H1 (cell line): ENCODE measurements at regions not wholly inside any gene's neighbourhood (a gene's known extent, or its start where the extent isn't known, plus 50 kb on each side); places are given as distances from the start of the nearest gene placed in this dataset.

Experiments
- CTCF ChIA-PET: fragments of 300-600 bp; sonication (Branson Sonifier 250); formaldehyde crosslinking; loops from one replicate; lab custom pipeline; 2021; ENCODE audit not compliant: partially characterized antibody; lab: Charles Lee
- POLR2A ChIA-PET: fragments of 300-600 bp; sonication (Branson Sonifier 250); formaldehyde crosslinking; loops from one replicate; lab custom pipeline; 2021; ENCODE audit warnings: inconsistent platforms; ENCODE audit not compliant: partially characterized antibody; lab: Charles Lee
- DNase-seq, 2 experiments: peaks; one replicate each; pipeline versions ENCODE4 v3.0.0 to v3.0.0-alpha.2; 2010 to 2022; ENCODE audit warnings: low spot score in 2 of 2, low read depth in 1 of 2, mixed read lengths in 1 of 2
- FAIRE-seq: peaks from 2 replicates; lab custom pipeline; 2011; peaks lifted over from hg19 to GRCh38; lab: Jason Lieb, UNC
- H2AFZ ChIP-seq: 2 replicates; pipeline ENCODE4 v1.8.1; 2012; ENCODE audit warnings: low read length, inconsistent platforms
- H2AK5ac ChIP-seq: 2 replicates; pipeline ENCODE4 v1.6.1; 2013; ENCODE audit warnings: low read depth, low read length
- H2BK120ac ChIP-seq: replicated peaks from 2 replicates; pipeline ENCODE3; 2013; ENCODE audit warnings: low read depth, low read length, inconsistent platforms
- H2BK12ac ChIP-seq: 2 replicates; pipeline ENCODE4 v1.6.1; 2013; ENCODE audit warnings: low read depth, low read length
- H2BK15ac ChIP-seq: 2 replicates; pipeline ENCODE4 v1.6.1; 2013; ENCODE audit warnings: low read length
- H2BK20ac ChIP-seq: 2 replicates; pipeline ENCODE4 v1.6.1; 2013; ENCODE audit warnings: low read length
- H2BK5ac ChIP-seq: 2 replicates; pipeline ENCODE4 v1.6.1; 2013; ENCODE audit warnings: low read depth, low read length
- H3K14ac ChIP-seq: 2 replicates; pipeline ENCODE4 v1.6.1; 2013; ENCODE audit warnings: inconsistent platforms; ENCODE audit not compliant: insufficient read length
- H3K18ac ChIP-seq: 2 replicates; pipeline ENCODE4 v1.6.1; 2013; ENCODE audit warnings: low read length; ENCODE audit errors: extremely low read depth
- H3K23ac ChIP-seq: 2 replicates; pipeline ENCODE4 v1.6.1; 2013; ENCODE audit warnings: inconsistent platforms; ENCODE audit not compliant: insufficient read length
- H3K23me2 ChIP-seq: 2 replicates; pipeline ENCODE4 v1.6.1; 2013; ENCODE audit warnings: low read depth, low read length
- H3K27ac ChIP-seq: 2 replicates; pipeline ENCODE4 v1.6.1; 2011; ENCODE audit warnings: low read depth, low read length, inconsistent platforms
- H3K27me3 ChIP-seq, 4 experiments: replicated peaks in 1 of 4; 1 replicate in 1 of 4; 2 replicates in 3 of 4; pipeline versions ENCODE4 v1.6.1 to v1.8.1; 2011 to 2013; ENCODE audit warnings: low read length in 3 of 4, mild to moderate bottlenecking in 3 of 4, inconsistent platforms in 2 of 4, mixed read lengths in 2 of 4, moderate library complexity in 1 of 4; ENCODE audit not compliant: control insufficient read depth in 3 of 4, insufficient read depth in 3 of 4; ENCODE audit errors: extremely low read depth in 1 of 4
- H3K36me3 ChIP-seq, 4 experiments: 2 replicates each; pipeline versions ENCODE4 v1.6.1 to v1.8.1; 2011 to 2013; ENCODE audit warnings: mild to moderate bottlenecking in 4 of 4, low read length in 3 of 4, moderate library complexity in 2 of 4, control low read depth in 1 of 4, inconsistent platforms in 1 of 4; ENCODE audit not compliant: insufficient read depth in 4 of 4, control insufficient read depth in 2 of 4
- H3K4ac ChIP-seq: replicated peaks from 2 replicates; pipeline ENCODE3; 2013; ENCODE audit warnings: low read length, low read depth, mixed read lengths, inconsistent platforms; ENCODE audit not compliant: insufficient read length
- H3K4me1 ChIP-seq, 4 experiments: replicated peaks in 1 of 4; 1 replicate in 1 of 4; 2 replicates in 3 of 4; pipeline versions ENCODE4 v1.6.1 to v1.8.1; 2011 to 2013; ENCODE audit warnings: low read length in 3 of 4, inconsistent platforms in 2 of 4, mixed read lengths in 1 of 4; ENCODE audit not compliant: insufficient read depth in 4 of 4, control insufficient read depth in 3 of 4
- H3K4me2 ChIP-seq, 2 experiments: 2 replicates each; pipeline versions ENCODE4 v1.6.1 to v1.8.1; 2011 to 2013; ENCODE audit warnings: low read depth in 2 of 2, low read length in 2 of 2, control low read depth in 1 of 2, inconsistent platforms in 1 of 2, mild to moderate bottlenecking in 1 of 2; ENCODE audit not compliant: insufficient read depth in 1 of 2
- H3K4me3 ChIP-seq, 4 experiments: fragments of 200-600, 300-600 bp in 1 of 4; sonication (generic), shearing (Covaris generic), sonication (Bioruptor Twin) in 1 of 4; 2 replicates each; pipeline versions ENCODE4 v1.5.1 to v1.8.1; 2011 to 2016; ENCODE audit warnings: low read length in 4 of 4, low read depth in 3 of 4, control low read depth in 2 of 4, inconsistent platforms in 2 of 4, mild to moderate bottlenecking in 2 of 4, mixed read lengths in 1 of 4, moderate library complexity in 1 of 4; ENCODE audit not compliant: insufficient read depth in 2 of 4; ENCODE audit errors: extremely low read depth in 1 of 4
- H3K56ac ChIP-seq: replicated peaks from 2 replicates; pipeline ENCODE3; 2013; ENCODE audit warnings: low read depth, mild to moderate bottlenecking, mixed read lengths, low read length, inconsistent platforms; ENCODE audit not compliant: insufficient read length
- H3K79me1 ChIP-seq: 2 replicates; pipeline ENCODE4 v1.6.1; 2013; ENCODE audit warnings: low read depth, low read length, control low read depth
- H3K79me2 ChIP-seq, 2 experiments: 2 replicates each; pipeline versions ENCODE4 v1.6.1 to v1.8.1; 2012 to 2013; ENCODE audit warnings: low read length in 2 of 2, mild to moderate bottlenecking in 2 of 2, inconsistent platforms in 1 of 2; ENCODE audit not compliant: insufficient read depth in 2 of 2, control insufficient read depth in 1 of 2
- H3K9ac ChIP-seq, 4 experiments: replicated peaks in 1 of 4; 1 replicate in 1 of 4; 2 replicates in 3 of 4; pipeline versions ENCODE4 v1.6.1 to v1.8.1; 2011 to 2013; ENCODE audit warnings: low read depth in 3 of 4, low read length in 3 of 4, control low read depth in 2 of 4, mild to moderate bottlenecking in 2 of 4, moderate library complexity in 2 of 4, inconsistent platforms in 1 of 4; ENCODE audit errors: extremely low read depth in 1 of 4
- H3K9me3 ChIP-seq, 2 experiments: 2 replicates each; pipeline versions ENCODE4 v1.6.1 to v1.8.1; 2012 to 2013; ENCODE audit warnings: mild to moderate bottlenecking in 2 of 2, moderate library complexity in 2 of 2, control low read depth in 1 of 2, inconsistent platforms in 1 of 2, low read depth in 1 of 2, low read length in 1 of 2, mixed read lengths in 1 of 2; ENCODE audit not compliant: insufficient read depth in 2 of 2
- H4K20me1 ChIP-seq, 2 experiments: replicated peaks in 1 of 2; 2 replicates each; pipeline versions ENCODE3 to v1.8.1; 2011 to 2013; ENCODE audit warnings: inconsistent platforms in 2 of 2, low read length in 2 of 2, mild to moderate bottlenecking in 1 of 2; ENCODE audit not compliant: insufficient read depth in 2 of 2, control insufficient read depth in 1 of 2
- H4K5ac ChIP-seq: 2 replicates; pipeline ENCODE4 v1.6.1; 2013; ENCODE audit warnings: low read length, low read depth, mixed read lengths, inconsistent platforms; ENCODE audit not compliant: insufficient read length
- H4K8ac ChIP-seq: 2 replicates; pipeline ENCODE4 v1.8.0; 2013; ENCODE audit warnings: mild to moderate bottlenecking, moderate library complexity, low read length, inconsistent platforms; ENCODE audit not compliant: insufficient read depth; ENCODE audit errors: extremely low read depth
- H4K91ac ChIP-seq: replicated peaks from 2 replicates; pipeline ENCODE3; 2013; ENCODE audit warnings: low read length, mixed read lengths, inconsistent platforms; ENCODE audit not compliant: insufficient read length
- CBX5 ChIP-seq: fragments of 300-800, 300-1000 bp; sonication (generic); IDR thresholded peaks from 2 replicates; pipeline ENCODE4 v1.7.1; 2016; ENCODE audit warnings: antibody characterized with exemption, low read length, low read depth
- CEBPB ChIP-seq: IDR thresholded peaks from 2 replicates; pipeline ENCODE4 v1.6.1; 2012; ENCODE audit warnings: low read depth, low read length
- CHD2 ChIP-seq: IDR thresholded peaks from 2 replicates; pipeline ENCODE4 v1.6.1; 2012; ENCODE audit warnings: low read length, improper control_type of control experiment
- EP300 ChIP-seq, 2 experiments: IDR thresholded peaks; 1 replicate in 1 of 2; 2 replicates in 1 of 2; pipeline ENCODE4 v1.6.1; 2011 to 2012; ENCODE audit warnings: low read depth in 2 of 2, low read length in 2 of 2, mild to moderate bottlenecking in 2 of 2, borderline replicate concordance in 1 of 2, inconsistent platforms in 1 of 2, moderate library complexity in 1 of 2
- EZH2 ChIP-seq: fragments of 200-600 bp; sonication (generic); IDR thresholded peaks from 2 replicates; pipeline ENCODE4 v1.7.1; 2012; ENCODE audit warnings: low read depth, mild to moderate bottlenecking, moderate library complexity, low read length, inconsistent platforms; ENCODE audit not compliant: severe bottlenecking
- FOSL1 ChIP-seq: IDR thresholded peaks from 2 replicates; pipeline ENCODE4 v1.6.1; 2011; ENCODE audit warnings: mild to moderate bottlenecking, low read depth, low read length, moderate library complexity; ENCODE audit not compliant: insufficient read depth
- GABPA ChIP-seq: IDR thresholded peaks from 2 replicates; pipeline ENCODE4 v1.6.1; 2011; ENCODE audit warnings: mild to moderate bottlenecking, low read length, moderate library complexity, borderline replicate concordance; ENCODE audit not compliant: insufficient read depth
- NANOG ChIP-seq: IDR thresholded peaks from 2 replicates; pipeline ENCODE4 v1.6.1; 2011; ENCODE audit warnings: low read length, low read depth, mild to moderate bottlenecking, inconsistent platforms; ENCODE audit not compliant: insufficient read depth, poor library complexity, severe bottlenecking
- NRF1 ChIP-seq: IDR thresholded peaks from 2 replicates; pipeline ENCODE4 v1.6.1; 2011; ENCODE audit warnings: mild to moderate bottlenecking, low read depth, low read length, improper control_type of control experiment
- SIRT6 ChIP-seq: IDR thresholded peaks from one replicate; pipeline ENCODE4 v1.7.1; 2012; ENCODE audit warnings: low read length, inconsistent platforms
- SP2 ChIP-seq: IDR thresholded peaks from 2 replicates; pipeline ENCODE4 v1.6.1; 2012; ENCODE audit warnings: mild to moderate bottlenecking, low read length, inconsistent platforms
- TEAD4 ChIP-seq: IDR thresholded peaks from 2 replicates; pipeline ENCODE4 v1.6.1; 2012; ENCODE audit warnings: low read depth, low read length, inconsistent platforms, mixed read lengths
- USF2 ChIP-seq: IDR thresholded peaks from 2 replicates; pipeline ENCODE4 v1.6.1; 2011; ENCODE audit warnings: low read length, improper control_type of control experiment
- WGBS, 2 experiments: shearing (Covaris generic) in 1 of 2; methylation state at CpG; one replicate each; pipeline versions ENCODE4 v1.1.6 to v1.1.7; 2013 to 2015; ENCODE audit warnings: low lambda C conversion rate in 2 of 2, mixed read lengths in 2 of 2, inconsistent platforms in 1 of 2, low coverage in 1 of 2, missing lambda C conversion rate in 1 of 2; ENCODE audit not compliant: insufficient replicate concordance in 2 of 2, insufficient coverage in 1 of 2, insufficient read length in 1 of 2; ENCODE audit errors: extremely low coverage in 1 of 2, missing lambda C conversion rate in 1 of 2; 5-methylcytosine and 5-hydroxymethylcytosine counted together

DNA sequence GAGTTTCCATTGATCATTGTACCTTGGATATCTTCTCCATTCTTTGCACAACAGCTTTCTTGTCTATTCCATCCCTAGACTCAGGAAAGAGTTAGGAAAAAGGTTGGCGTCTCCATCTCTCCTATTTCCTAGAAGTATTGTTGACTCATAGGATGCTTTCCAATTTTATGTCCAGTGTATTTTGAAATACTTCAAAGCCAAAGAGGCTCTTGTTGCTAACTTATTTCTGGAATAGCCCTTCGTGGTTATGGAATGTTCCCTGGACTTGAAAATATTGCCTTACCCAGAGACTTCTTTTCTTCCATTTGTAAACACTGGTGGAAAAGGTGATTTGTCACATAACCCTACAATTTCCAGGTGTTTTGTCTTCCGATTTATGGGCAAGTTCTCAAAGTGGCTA lies 402.3 kb upstream of the ZNF608 start:
- no peak overlapping the region for H4K5ac ChIP-seq
- no peak overlapping the region for H4K8ac ChIP-seq
- no peaks in the 10 kb centered on the region for H3K36me3 ChIP-seq
- no peaks in the 10 kb centered on the region for H3K27me3 ChIP-seq
- no peak overlapping the region for H2BK120ac ChIP-seq
- H3K14ac ChIP-seq, result no peak overlapping the region
- no peak overlapping the region for H3K27ac ChIP-seq
- no peak overlapping the region for H3K9ac ChIP-seq
- H3K4me1 ChIP-seq, result peaks cover 0 to 17% (median 7%) of the 10 kb centered on the region in 4 experiments; a peak in 5 of 7 replicates
- H2BK15ac ChIP-seq, result no peak overlapping the region
- FAIRE-seq (no peak), DNase-seq (no peak)
- no peak overlapping the region for H2BK5ac ChIP-seq
- no peaks in the 10 kb centered on the region for H3K23me2 ChIP-seq
- ChIA-PET CTCF (no interaction called here), POLR2A (no interaction called here)
- no peaks in the 10 kb centered on the region for H4K20me1 ChIP-seq
- H3K23ac ChIP-seq, result no peak overlapping the region
- no peaks in the 10 kb centered on the region for H3K9me3 ChIP-seq
- 91% methylated on average over 3 of the region's 3 CpGs; no CpG with 5 or more reads in 1 of the 2 experiments for WGBS, 2 experiments
- H2AFZ ChIP-seq, result no peak overlapping the region; the same call in 1 of the 2 replicates
- no peak overlapping the region for H3K18ac ChIP-seq
- no peak overlapping the region for H2BK20ac ChIP-seq
- no peak overlapping the region for H3K4me3 ChIP-seq
- H2BK12ac ChIP-seq, result no peak overlapping the region
- no peaks in the 10 kb centered on the region for H3K79me2 ChIP-seq
- H3K4me2 ChIP-seq, result no peak overlapping the region
- no peak overlapping the region for H3K56ac ChIP-seq
- H2AK5ac ChIP-seq, result no peak overlapping the region
- H3K79me1 ChIP-seq, result no peaks in the 10 kb centered on the region
- H3K4ac ChIP-seq, result no peak overlapping the region
- H4K91ac ChIP-seq, result no peak overlapping the region
- TF ChIP-seq SP2 (no peak), GABPA (no peak), CBX5 (no peak), NANOG (no peak), FOSL1 (no peak), NRF1 (no peak), CEBPB (no peak), USF2 (no peak), EP300 (IDR thresholded peaks at IDR 0.05; ENCODE audit: borderline replicate concordance in 1 of 2, low read depth in 2 of 2, low read length in 2 of 2) (no peak), TEAD4 (no peak), EZH2 (no peak), SIRT6 (no peak), CHD2 (no peak)
